HG03025 (cell line): ENCODE measurements at regions not wholly inside any gene's neighbourhood (a gene's known extent, or its start where the extent isn't known, plus 50 kb on each side); places are given as distances from the start of the nearest gene placed in this dataset.

ENCODE experiments used
- ATAC-seq: cut with Tn5 transposase; IDR thresholded peaks from one replicate; pipeline ENCODE4 v1.9.1; 2021; ENCODE audit warnings: mild to moderate bottlenecking, moderate library complexity; ENCODE audit not compliant: unreplicated experiment, low FRiP score

- ATAC-seq, result no peak
Observed at GRCh38 chr13:65907666-65908525, 1322.2 kb downstream of the PCDH9 start.

- no peak for ATAC-seq
Observed at GRCh38 chr13:65901723-65902122, 1328.4 kb downstream of the PCDH9 start.

- no peak for ATAC-seq
Observed at GRCh38 chr13:65894049-65894448, 1336.1 kb downstream of the PCDH9 start.

GRCh38 chr13:65892859-65893258, 1337.3 kb downstream of the PCDH9 start:
- no peak for ATAC-seq

- no peak for ATAC-seq
Observed at GRCh38 chr13:65889368-65889767, 1340.8 kb downstream of the PCDH9 start.

GRCh38 chr13:65882810-65883209, 1347.3 kb downstream of the PCDH9 start:
- no peak for ATAC-seq

GRCh38 chr13:65881561-65882155, 1348.5 kb downstream of the PCDH9 start:
- no peak for ATAC-seq

- no peak for ATAC-seq
Observed at GRCh38 chr13:65875031-65875430, 1355.1 kb downstream of the PCDH9 start.

GRCh38 chr13:65872448-65872847, 1357.7 kb downstream of the PCDH9 start:
- no peak for ATAC-seq

- ATAC-seq, result no peak
Observed at GRCh38 chr13:65868884-65869283, 1361.3 kb downstream of the PCDH9 start.

- ATAC-seq, result no peak
Observed at GRCh38 chr13:65868099-65868498, 1362.0 kb downstream of the PCDH9 start.

- no peak for ATAC-seq
Observed at GRCh38 chr13:65866138-65866537, 1364.0 kb downstream of the PCDH9 start.

- ATAC-seq, result no peak
Observed at GRCh38 chr13:65865206-65865605, 1364.9 kb downstream of the PCDH9 start.

GRCh38 chr13:65864039-65864438, 1366.1 kb downstream of the PCDH9 start:
- no peak for ATAC-seq

GRCh38 chr13:65860306-65860705, 1369.8 kb downstream of the PCDH9 start:
- no peak for ATAC-seq

- no peak for ATAC-seq
Observed at GRCh38 chr13:65857942-65858565, 1372.1 kb downstream of the PCDH9 start.

- no peak for ATAC-seq
Observed at GRCh38 chr13:65856431-65856830, 1373.7 kb downstream of the PCDH9 start.

GRCh38 chr13:65855242-65855805, 1374.8 kb downstream of the PCDH9 start:
- ATAC-seq, result no peak

GRCh38 chr13:65854431-65854830, 1375.7 kb downstream of the PCDH9 start:
- no peak for ATAC-seq

GRCh38 chr13:65844266-65844841, 1385.8 kb downstream of the PCDH9 start:
- no peak for ATAC-seq

- no peak for ATAC-seq
Observed at GRCh38 chr13:65843314-65843731, 1386.8 kb downstream of the PCDH9 start.
